Transverse colon (tissue), 4 donors: ENCODE measurements at regions not wholly inside any gene's neighbourhood (a gene's known extent, or its start where the extent isn't known, plus 50 kb on each side); places are given as distances from the start of the nearest gene placed in this dataset.

Source experiments
- DNase-seq: peaks from one replicate; pipeline ENCODE4 v3.0.0-alpha.2; 2019
- H3K27ac ChIP-seq, 4 donors: fragments of 200-600 bp; sonication (generic); 2 replicates each; pipeline ENCODE4 v1.5.1; 2016 to 2018; ENCODE audit warnings: inconsistent platforms in 4 of 4
- H3K27me3 ChIP-seq: fragments of 200-600 bp; sonication (generic); 2 replicates; pipeline ENCODE4 v1.5.1; 2017; ENCODE audit warnings: inconsistent platforms
- H3K36me3 ChIP-seq, 4 donors: fragments of 200-600 bp; sonication (generic); 2 replicates each; pipeline ENCODE4 v1.5.1; 2017 to 2019; ENCODE audit warnings: inconsistent platforms in 4 of 4
- H3K4me1 ChIP-seq, 4 donors: fragments of 200-600 bp; sonication (generic); 2 replicates each; pipeline ENCODE4 v1.5.1; 2017 to 2020; ENCODE audit warnings: inconsistent platforms in 4 of 4
- H3K4me3 ChIP-seq, 4 donors: fragments of 200-600 bp; sonication (generic); 1 replicate in 1 of 4; 2 replicates in 3 of 4; pipeline versions ENCODE4 v1.5.1 to v1.6.1; 2017 to 2019; ENCODE audit warnings: inconsistent platforms in 4 of 4
- H3K9me3 ChIP-seq, 2 donors: fragments of 200-600 bp; sonication (generic); 2 replicates each; pipeline ENCODE4 v1.5.1; 2017 to 2019; ENCODE audit warnings: inconsistent platforms in 2 of 2
- CTCF ChIP-seq, 5 experiments: fragments of 200-600 bp in 3 of 5; fragments of 450-650 bp in 2 of 5; sonication (generic) in 3 of 5; IDR thresholded peaks; 1 replicate in 2 of 5; 2 replicates in 3 of 5; pipeline ENCODE4 v1.5.1; 2016 to 2017; ENCODE audit warnings: antibody characterized with exemption in 5 of 5, inconsistent platforms in 3 of 5, mild to moderate bottlenecking in 2 of 5, moderate library complexity in 1 of 5
- EP300 ChIP-seq: sonication (generic); formaldehyde crosslinking; IDR thresholded peaks from one replicate; pipeline ENCODE4 v1.6.1; 2017; ENCODE audit warnings: antibody characterized with exemption, low read depth
- POLR2A ChIP-seq: fragments of 450-650 bp; IDR thresholded peaks from one replicate; pipeline ENCODE4 v1.6.1; 2016; ENCODE audit warnings: antibody characterized with exemption, mild to moderate bottlenecking, moderate library complexity
- POLR2AphosphoS5 ChIP-seq, 3 donors: sonication (generic); formaldehyde crosslinking; IDR thresholded peaks; one replicate each; pipeline ENCODE4 v1.6.1; 2016; ENCODE audit warnings: antibody characterized with exemption in 3 of 3
- WGBS, 2 donors: methylation state at CpG; one replicate each; pipeline ENCODE4 v1.1.5; 2018; ENCODE audit warnings: low coverage in 1 of 2; 5-methylcytosine and 5-hydroxymethylcytosine counted together
- in situ Hi-C, 4 donors: fragments of 200-750 bp; cut with MboI; loops; one replicate each; pipeline versions ENCODE4 v1.15.0 to v1.15.1; 2017; ENCODE audit warnings: low sequenced_read_pairs in 3 of 4, low pct_ligation_motif_present in 1 of 4, low pct_unique_long_range_greater_than_20kb in 1 of 4
- intact Hi-C: fragments of 100-400 bp; cut with DNase I; formaldehyde crosslinking; loops from one replicate; pipeline ENCODE4 v1.15.1; 2023; ENCODE audit warnings: low total_unique reads

GRCh38 chr14:25226214-25226613, 176.3 kb upstream of the STXBP6 start:
- Histone ChIP-seq H3K27ac (no peak overlapping the region), H3K4me1 (no peaks in the 10 kb centered on the region), H3K9me3 (no peaks in the 10 kb centered on the region), H3K4me3 (no peak overlapping the region), H3K27me3 (no peaks in the 10 kb centered on the region), H3K36me3 (no peaks in the 10 kb centered on the region)
- intact Hi-C loops (no loop called here), in situ Hi-C loops (no loop called here)
- 66 to 81% methylated on average over 3 of the region's 3 CpGs for WGBS, 2 donors
- DNase-seq, result no peak
- no peak for TF ChIP-seq POLR2A
- TF ChIP-seq CTCF (IDR thresholded peaks at IDR 0.05), result no peak
- TF ChIP-seq POLR2AphosphoS5 (IDR thresholded peaks at IDR 0.05), result no peak
- TF ChIP-seq EP300, result no peak

GRCh38 chr14:25222256-25222655, 172.3 kb upstream of the STXBP6 start:
- Histone ChIP-seq H3K4me1 (peaks cover 0 to 7% (median 4%) of the 10 kb centered on the region in 4 donors), H3K27me3 (no peaks in the 10 kb centered on the region), H3K4me3 (no peak overlapping the region), H3K36me3 (no peaks in the 10 kb centered on the region), H3K27ac (no peak overlapping the region), H3K9me3 (no peaks in the 10 kb centered on the region)
- in situ Hi-C loops (no loop called here), intact Hi-C loops (no loop called here)
- no peak for DNase-seq
- TF ChIP-seq EP300, result no peak
- no peak for TF ChIP-seq POLR2AphosphoS5 (IDR thresholded peaks at IDR 0.05)
- TF ChIP-seq POLR2A, result no peak
- no peak for TF ChIP-seq CTCF (IDR thresholded peaks at IDR 0.05)

- no peak for DNase-seq
- intact Hi-C loops (no loop called here), in situ Hi-C loops (no loop called here)
- peaks cover 0 to 7% (median 4%) of the 10 kb centered on the region in 4 donors for H3K4me1 ChIP-seq
- H3K27ac ChIP-seq, result no peak overlapping the region
- TF ChIP-seq EP300, result no peak
- no peak for TF ChIP-seq POLR2A
- TF ChIP-seq POLR2AphosphoS5 (IDR thresholded peaks at IDR 0.05), result no peak
- no peak for TF ChIP-seq CTCF (IDR thresholded peaks at IDR 0.05)
- no peaks in the 10 kb centered on the region for H3K36me3 ChIP-seq
- H3K4me3 ChIP-seq, result no peak overlapping the region
- H3K9me3 ChIP-seq, result no peaks in the 10 kb centered on the region
- H3K27me3 ChIP-seq, result no peaks in the 10 kb centered on the region
These were observed 170.6 kb upstream of the STXBP6 start for GRCh38 chr14:25220514-25220913.

- in situ Hi-C loops, result no loop called here
- H3K27ac ChIP-seq, result no peak overlapping the region
- H3K27me3 ChIP-seq, result no peaks in the 10 kb centered on the region
- no peak for TF ChIP-seq POLR2AphosphoS5 (IDR thresholded peaks at IDR 0.05)
- no peak for TF ChIP-seq CTCF (IDR thresholded peaks at IDR 0.05)
- TF ChIP-seq POLR2A, result no peak
- TF ChIP-seq EP300, result no peak
- intact Hi-C loops, result no loop called here
- H3K36me3 ChIP-seq, result no peaks in the 10 kb centered on the region
- H3K4me3 ChIP-seq, result no peak overlapping the region
- no peaks in the 10 kb centered on the region for H3K9me3 ChIP-seq
- DNase-seq, result no peak
- H3K4me1 ChIP-seq, result peaks cover 0 to 7% (median 4%) of the 10 kb centered on the region in 4 donors
These were observed 165.7 kb upstream of the STXBP6 start for GRCh38 chr14:25215607-25216006.
